GM21619 (cell line): ENCODE measurements at regions not wholly inside any gene's neighbourhood (a gene's known extent, or its start where the extent isn't known, plus 50 kb on each side); places are given as distances from the start of the nearest gene placed in this dataset.

Experiments
- ATAC-seq: cut with Tn5 transposase; IDR thresholded peaks from one replicate; pipeline ENCODE4 v1.9.1; 2021; ENCODE audit not compliant: unreplicated experiment

DNA sequence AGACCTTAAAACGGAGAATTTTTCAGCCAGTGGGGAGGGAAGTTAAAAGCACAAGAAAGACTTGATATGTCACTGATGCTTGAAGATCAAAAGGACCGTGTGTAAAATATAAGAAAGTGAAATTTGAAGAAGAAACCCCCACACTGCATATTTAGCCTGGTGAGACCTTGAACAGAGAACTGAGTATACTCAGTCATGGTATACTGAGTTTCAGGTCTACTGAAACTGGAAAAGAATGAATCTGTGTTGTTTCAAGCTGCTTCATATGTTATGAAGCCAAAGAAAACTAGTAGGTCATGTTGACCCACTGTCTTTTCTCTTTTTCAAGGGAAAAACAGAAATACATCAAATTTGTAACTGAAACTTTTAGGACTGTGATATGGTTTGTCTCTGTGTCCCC lies 443.8 kb upstream of the GJE1 start:
- ATAC-seq, result peak; percentile 64

DNA sequence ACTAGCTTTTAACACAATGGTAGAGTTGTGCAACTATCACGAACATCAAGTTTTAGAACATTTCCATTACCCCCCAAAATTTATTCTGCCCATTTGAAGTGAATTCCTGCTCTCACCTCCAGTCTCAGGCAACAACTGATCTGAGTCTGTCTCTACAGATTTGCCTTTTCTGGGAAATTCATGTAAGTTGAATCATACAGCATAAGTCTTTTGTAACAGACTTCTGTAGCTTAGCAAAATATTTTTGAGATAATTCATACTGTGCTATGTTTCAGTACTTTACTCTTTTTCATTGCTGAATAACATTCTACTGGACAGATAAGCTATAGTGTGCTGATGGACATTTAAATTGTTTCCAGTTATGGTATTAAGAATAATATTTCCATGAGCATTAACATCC lies 447.3 kb upstream of the GJE1 start:
- ATAC-seq, result no peak

DNA sequence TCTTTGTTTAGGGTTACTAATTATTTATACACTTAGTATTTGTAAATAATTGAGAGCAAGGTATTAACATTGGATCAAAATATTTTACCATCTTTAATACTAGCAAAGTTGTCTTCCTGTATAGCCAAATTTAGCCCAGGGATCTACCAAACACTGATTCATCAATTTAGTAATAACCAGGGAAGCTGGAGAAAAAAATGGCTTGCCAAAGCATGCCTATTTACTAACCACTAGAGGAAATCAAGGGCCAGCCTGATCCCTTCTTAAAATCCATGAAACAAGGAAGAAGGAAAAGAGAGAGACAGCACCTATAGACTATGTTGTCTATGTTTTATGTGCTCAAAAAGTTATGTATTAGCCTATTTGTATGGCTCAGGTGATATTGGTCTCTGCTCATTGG lies 450.3 kb upstream of the GJE1 start:
- ATAC-seq, result no peak

DNA sequence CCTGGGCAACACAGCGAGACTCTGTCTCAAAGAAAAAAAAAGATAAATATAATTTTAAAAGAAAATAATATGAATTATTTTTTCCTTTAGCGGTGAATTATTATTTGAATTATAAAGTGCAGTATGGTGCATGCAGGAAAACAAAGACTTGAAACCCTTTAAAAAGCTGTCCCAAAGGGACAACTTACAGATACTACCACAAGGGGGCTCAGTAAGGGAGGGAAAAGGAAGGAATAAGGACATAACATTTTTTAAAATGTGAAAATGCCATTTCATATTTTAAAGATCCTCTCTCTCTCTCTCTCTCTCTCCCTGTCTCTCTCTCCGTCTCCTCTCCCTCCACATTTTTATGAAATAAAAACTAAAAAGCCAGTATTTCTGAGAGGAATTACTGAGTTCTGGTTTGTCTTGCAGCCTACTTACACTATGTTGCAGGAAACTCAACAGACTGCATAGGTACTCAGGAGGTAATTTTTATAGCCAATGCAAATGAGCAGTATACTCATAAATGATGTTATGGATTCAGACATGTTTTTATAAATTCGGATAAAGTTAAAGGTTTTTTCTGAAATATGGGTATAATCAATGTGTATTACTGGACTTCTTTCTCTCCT lies 455.0 kb upstream of the GJE1 start:
- ATAC-seq, result peak; percentile 67

DNA sequence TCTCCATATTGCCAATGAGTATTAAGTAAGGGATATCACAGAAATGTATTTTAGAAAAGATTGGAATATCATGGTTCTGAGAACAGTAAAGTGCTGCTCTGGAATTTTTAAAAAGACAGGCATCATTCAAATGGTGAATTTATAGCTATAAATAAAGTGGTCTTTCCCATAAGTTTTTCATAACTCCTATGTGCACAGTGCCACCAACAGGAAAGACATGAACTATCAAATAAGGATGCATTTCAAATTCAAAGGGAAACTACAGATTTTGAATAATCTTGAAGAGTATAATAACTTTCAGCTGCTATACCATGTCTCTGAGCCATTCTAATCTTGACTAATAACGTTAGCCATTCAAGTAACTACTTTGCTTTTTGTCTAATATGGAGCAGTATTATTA lies 456.8 kb upstream of the GJE1 start:
- ATAC-seq, result no peak

DNA sequence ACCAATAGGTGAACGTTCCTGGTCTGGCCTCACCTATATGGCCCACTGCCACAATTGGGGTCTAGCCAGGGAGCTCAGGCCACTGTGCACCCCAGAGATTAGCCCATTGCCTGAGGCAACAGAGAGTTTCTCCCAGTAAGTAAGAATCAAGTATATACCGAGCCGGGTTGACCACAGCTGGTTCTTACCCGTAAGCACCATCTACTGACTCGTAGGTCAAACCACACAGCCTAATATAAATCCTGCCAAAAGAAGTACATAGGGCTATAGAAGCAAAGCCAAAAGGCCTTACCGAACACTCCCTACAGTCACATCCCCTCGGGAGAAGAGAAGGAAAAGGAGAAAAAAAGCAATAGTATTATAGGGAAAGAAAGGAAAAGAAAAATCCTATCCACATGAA lies 463.6 kb upstream of the GJE1 start:
- no peak for ATAC-seq

DNA sequence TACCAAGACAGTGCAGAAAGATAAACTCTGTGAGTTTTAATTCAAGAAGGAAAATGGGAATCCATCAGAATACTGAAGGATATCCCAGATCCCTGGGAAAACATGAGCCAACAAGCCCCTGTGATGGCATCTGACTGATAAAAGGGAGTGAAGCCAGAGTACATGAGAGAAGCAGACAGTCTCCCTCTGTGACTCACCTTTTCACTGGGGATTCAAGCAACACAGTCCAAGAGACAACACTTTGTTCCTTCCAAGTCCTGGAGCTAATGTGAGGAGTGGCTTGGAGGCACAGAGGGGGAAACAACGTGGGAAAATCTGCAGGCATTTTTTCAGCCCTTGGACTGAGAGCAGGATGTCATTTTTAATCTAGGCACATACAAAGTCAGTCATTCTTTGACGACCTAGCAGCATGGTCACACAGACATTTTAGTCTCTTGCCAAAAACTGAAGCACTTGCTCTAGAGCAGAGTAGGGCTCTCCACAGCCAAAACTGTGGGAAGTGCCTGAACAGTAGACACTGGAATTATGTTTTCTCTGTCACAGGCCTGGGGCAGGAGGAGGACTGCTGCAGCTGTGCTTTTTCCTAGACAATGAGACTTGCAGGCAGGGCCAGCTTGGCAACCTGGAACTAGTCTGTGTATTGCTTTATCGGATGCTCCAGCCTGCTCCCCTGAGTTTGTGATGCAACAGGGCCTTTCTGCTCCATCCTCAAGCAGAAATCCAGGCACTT lies 465.0 kb upstream of the GJE1 start:
- ATAC-seq, result no peak

DNA sequence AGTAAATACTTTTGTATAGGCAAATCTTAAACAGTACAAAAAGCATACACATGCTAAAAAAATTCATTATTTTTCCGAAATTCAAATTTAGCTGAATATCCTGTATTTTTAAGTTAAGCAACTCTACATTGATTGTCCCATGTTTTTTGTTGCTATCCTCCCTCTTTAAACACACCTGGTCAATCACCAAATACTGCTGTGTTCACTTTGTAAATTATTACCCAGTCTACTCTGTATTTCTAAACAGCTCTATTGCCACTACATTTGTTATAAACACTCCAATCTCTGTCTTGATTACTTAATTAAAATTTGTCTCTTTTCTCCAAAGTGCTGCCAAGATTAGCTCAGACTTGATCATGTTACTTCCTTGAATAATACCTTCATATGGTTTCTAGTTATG lies 466.5 kb upstream of the GJE1 start:
- ATAC-seq, result no peak

DNA sequence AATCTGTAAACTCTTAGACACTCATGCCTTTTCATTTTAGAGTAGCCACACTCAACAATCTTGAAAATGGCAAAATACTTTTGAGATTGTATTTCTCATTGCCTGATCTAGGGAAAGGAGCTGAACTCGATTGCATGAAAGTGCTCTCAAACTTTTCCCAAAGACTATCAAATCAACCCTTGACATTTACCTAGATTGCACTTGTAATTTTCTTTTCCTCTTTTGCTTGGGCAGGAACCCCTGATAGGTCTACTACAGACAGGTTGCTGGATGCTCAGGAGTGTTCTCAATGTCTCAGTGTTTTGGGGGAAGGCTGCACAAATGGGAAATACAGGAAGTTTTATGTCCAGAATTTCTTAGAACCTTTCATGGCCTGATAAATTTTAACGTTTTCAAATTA lies 468.0 kb upstream of the GJE1 start:
- ATAC-seq, result no peak

DNA sequence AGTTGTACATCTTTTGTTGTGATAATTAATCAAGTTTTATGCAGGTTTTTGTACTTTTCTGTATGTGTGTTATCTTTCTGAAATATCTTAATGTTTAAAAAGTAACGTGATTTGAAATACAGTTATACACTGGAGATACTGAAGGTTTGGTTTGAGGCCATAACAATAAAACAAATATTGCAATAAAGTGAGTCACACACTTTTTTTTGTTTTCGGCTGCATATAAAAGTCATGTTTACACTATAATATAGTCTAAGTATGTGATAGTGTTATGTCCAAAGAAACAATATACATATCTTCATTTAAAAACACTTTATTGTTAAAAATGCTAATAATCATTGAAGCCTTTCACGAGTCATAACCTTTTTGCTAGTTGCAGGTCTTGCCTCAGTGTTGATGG lies 473.1 kb upstream of the GJE1 start:
- no peak for ATAC-seq

DNA sequence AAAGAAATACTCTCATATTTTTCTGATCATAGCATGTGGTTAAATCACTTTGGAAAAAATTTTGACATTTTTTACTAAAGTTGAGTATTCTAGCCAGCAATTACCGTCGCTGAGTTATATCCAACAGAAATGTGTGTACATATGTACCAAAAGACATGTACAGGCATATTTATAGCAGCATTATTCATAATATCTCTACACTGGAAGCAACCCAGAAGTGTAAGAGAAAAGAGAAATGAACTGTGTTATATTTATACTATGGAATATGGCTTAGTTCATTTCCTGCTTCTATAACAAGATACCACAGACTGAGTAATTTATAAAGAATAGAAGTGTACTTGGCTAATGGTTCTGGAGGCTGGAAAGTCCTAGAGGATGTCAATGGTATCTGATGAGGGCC lies 474.0 kb upstream of the GJE1 start:
- ATAC-seq, result no peak

DNA sequence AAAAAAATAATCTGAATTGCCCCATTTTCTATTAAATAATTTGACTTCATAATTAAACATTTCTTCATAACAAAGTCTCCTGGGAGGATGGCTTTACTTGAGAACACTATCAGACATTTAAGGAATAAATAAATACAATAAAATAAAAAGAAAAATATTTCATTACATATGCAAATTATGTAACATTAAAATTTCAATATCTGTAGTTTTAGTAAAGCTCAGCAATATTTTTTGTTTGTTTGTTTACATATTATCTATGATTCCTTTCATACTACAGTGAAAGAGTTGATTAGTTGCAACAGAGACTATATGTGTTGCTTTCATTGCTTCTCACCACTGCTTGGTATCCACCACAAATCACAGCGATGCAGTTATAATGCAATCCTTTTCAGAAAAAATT lies 474.9 kb upstream of the GJE1 start:
- ATAC-seq, result no peak

DNA sequence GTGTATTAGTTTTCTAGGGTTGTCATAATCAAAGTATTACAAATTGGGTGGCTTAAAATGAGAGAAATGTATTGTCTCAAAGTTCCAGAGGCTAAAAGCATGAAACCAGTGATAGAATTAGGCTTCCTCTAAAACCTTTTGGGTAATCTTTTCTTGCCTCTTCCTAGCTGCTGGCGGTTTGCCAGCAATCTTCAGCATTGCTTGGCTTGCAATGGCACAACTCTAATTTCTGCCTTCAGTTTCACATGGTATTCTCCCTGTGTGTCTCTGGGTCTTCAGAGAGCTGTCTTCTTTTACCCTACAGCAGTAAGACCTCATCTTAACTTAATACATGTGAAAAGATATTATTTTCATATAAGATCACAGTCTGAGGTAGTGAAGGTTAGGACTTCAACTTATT lies 479.1 kb upstream of the GJE1 start:
- ATAC-seq, result no peak

DNA sequence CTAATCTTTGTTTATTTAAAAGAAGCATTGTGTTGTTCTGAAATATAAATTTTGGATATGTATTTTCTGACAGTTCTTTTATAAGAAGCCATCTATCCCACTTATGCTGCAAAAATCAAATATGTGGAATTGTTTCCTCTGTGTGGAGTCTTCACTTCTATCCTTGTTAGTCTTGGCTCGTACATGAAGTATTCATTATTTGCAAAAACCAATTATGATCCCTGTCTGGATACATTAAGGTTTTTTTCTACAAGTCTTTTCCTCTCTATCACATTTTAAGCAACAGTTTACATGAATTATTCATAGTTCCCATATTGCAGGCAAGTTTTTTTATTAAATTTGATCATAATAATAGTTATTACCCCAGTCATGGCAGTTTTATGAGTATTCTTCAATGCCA lies 490.8 kb upstream of the GJE1 start:
- ATAC-seq, result no peak

DNA sequence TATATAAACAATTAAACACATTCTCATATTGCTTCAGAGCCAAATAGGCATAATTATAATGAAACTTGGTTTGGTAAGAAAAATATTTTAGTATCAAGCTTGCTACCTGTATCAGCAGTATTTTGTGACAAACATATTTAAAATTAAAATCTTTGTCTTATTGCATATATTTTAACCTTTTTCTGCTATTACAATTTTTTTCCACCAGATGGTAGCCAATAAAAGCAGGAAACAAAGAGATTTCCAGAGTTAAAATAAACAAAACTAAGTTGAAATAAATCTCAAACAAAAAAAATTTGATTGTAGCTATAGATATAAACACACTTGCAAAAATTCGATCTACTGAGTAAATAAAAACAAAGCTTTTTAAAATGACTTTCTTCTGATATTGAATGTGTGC lies 491.3 kb upstream of the GJE1 start:
- no peak for ATAC-seq

DNA sequence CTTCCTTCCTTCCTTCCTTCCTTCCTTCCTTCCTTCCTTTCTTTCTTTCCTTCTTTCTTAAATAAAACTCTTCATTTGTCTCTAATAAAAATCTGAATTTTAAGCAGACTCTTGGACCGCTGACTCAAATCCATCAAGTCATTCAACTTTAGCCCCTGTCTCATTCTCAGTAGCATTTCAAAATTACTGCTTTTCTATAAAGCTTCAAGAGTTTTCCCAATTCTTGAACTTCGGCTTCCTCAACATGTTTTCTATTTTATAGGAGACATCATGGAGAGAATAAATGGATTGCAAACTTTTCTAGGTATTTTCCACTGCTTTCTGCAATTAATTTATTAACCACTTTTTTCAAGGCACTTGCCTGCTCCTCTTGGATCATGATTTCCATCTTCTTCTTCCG lies 497.1 kb upstream of the GJE1 start:
- ATAC-seq, result no peak

DNA sequence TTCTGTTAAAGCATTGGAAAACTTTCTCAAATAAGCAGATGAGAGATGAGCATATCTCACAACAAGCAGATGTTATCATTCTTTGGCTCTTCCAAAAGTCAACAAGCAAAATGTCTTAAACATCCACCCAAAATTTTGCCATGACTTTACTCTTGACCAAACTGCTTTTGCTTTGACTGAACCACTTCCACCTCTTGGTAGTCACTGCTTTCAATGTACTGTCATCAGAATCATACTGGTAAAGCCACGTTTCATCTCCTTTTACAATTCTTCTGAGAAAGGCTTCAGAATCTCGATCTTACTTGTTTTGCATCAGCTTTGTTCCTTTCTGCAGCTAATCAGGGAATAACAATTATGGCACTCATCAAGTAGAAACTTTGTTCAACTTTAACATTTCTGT lies 498.5 kb upstream of the GJE1 start:
- no peak for ATAC-seq

DNA sequence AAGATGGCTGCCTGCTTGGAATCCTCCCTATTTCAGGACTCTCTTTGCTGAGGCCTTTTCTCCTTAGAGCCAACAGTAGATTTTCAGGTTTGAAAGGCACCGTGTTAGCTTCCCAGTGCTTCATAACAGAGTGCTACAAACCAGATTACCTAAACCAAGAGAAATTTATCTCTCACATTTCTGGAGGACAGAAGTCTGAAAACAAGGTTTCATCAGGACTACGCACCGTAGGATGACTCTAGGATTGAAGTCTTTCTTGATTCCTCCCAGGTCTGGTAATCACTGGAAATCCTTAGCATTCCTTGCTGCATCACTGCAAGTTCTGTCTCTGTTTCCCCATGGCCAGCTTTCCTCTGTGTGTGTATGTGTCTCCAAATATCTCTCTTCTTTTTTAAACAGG lies 508.4 kb upstream of the GJE1 start:
- ATAC-seq, result no peak

DNA sequence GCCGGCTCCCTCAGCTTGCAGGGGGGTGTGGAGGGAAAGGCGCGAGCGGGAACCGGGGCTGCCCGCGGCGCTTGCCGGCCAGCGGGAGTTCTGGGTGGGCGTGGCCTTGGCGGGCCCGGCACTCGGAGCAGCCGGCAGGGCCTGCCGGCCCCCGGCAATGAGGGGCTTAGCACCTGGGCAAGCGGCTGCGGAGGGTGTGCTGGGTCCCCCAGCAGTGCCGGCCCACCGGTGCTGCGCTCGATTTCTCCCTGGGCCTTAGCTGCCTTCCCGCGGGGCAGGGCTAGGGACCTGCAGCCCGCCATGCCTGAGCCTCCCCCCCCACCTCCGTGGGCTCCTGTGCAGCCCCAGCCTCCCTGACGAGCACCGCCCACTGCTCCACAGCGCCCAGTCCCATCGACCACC lies 514.5 kb upstream of the GJE1 start:
- no peak for ATAC-seq

DNA sequence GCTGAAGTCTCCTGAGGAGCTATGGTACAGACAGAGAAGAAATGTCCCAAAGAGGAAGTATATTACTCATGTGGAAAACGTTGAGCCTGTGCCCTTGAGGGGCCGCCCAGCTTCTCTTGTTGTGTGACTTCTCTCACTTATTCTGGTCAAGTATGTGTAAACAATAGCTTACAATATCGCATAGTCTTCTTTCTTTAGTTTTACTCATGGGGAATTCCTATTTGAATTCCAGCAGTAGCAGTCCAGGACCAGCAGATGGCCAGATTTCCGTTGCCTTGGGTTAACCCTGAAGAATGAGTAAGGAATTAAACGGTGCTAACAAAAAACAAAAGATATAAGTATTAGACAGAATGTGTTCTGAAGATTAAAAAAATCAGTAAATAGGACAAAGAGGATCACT lies 522.0 kb upstream of the GJE1 start:
- no peak for ATAC-seq

DNA sequence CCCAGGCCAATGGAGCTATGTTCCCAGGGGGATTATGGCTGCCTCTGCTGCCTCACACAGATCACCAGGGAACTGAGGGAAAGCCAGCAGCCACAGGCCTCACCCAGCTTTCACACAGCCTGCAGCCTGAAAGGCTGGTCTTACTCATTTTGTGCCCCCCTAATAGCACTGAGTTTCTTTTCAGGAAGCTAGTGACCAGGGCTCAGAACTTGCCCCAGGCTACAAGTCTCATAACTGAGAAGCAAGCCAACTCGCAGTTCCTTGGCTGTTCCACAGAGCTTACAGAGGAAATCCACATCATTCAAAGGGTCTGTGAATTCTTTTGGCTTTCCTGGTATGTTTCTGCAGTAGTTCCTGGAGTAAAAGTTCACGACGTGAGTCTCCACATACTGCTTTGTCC lies 524.8 kb upstream of the GJE1 start:
- ATAC-seq, result no peak

DNA sequence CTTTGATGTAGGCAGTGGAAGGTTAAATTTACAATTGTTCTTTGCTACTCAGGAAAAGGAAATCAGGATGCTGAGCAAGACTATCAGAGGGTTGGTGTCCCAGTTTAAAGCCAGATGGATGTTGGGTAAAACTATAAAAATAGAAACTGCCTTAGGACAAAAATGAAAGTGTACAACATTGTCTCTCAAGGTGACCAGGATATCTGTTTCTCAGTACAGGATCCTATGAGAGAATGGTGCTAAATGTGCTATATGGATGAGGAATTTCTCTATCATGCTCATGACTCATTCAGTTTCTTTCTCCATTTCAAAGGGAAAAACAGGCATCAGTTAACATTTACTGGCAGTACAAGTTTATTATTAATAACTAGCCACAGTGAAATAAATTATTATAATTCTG lies 534.2 kb upstream of the GJE1 start:
- no peak for ATAC-seq

DNA sequence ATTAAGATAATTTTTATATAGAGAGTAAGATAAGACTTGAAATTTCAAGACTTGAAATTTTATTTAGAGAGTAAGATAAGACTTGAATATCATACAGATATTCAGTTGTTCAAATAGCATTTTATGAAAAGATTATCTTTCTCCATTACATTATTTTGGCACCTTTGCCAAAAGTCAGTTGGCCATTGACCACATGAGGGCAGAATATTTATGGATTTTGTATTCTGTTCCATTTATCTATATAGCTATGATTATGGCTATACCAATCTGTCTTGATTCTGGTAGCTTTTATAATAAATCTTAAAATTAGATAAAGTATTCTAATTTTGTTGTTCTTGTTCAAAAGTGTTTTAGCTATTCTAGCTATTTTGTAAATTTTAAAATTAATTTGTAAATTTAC lies 537.9 kb upstream of the GJE1 start:
- ATAC-seq, result no peak
